IPS-18c (cell line): ENCODE measurements at regions not wholly inside any gene's neighbourhood (a gene's known extent, or its start where the extent isn't known, plus 50 kb on each side); places are given as distances from the start of the nearest gene placed in this dataset.
"Not testable (repeated sequence)": the region's sequence is repeated elsewhere in the genome, so short reads cannot be mapped to it uniquely, and the experiment has no call there.

Experiments
- H3K4me3 ChIP-seq: 2 replicates; pipeline ENCODE4 v1.7.0; 2013; ENCODE audit warnings: low read depth, mild to moderate bottlenecking, low read length, moderate library complexity; ENCODE audit not compliant: insufficient read depth
- H3K9me3 ChIP-seq: one replicate; pipeline ENCODE4 v1.6.1; 2013; ENCODE audit warnings: mild to moderate bottlenecking, low read length, moderate library complexity; ENCODE audit not compliant: control insufficient read depth, insufficient read depth

DNA sequence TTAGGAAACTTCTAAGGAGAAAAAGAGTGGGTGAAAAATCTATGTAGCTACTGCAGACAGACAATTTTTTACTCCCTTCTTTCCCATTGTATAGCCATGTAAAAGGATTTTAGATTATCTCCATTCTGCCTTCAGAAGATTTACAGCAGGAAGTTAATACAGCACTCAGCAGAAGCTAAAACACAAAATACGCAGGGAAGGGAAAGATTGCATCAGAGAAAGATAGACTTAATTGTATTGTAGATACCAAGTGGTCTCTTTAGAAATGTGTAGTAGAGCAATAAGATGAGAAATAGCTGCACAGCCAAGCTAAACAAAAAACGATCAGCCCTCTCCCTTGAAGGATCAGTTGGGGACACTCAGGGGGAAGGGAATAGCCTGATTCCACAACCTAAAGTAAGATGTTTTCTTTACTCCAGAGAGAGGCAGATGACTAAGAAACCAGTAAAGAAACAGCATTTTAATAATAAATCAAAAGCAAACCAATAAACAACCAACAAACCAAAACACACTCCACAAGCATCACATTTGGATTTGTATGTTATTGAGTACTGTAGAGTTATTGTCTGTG, 236.7 kb upstream of the SLITRK1 start:
- H3K9me3 ChIP-seq = no peaks in the 10 kb centered on the region
- H3K4me3 ChIP-seq = no peak overlapping the region

DNA sequence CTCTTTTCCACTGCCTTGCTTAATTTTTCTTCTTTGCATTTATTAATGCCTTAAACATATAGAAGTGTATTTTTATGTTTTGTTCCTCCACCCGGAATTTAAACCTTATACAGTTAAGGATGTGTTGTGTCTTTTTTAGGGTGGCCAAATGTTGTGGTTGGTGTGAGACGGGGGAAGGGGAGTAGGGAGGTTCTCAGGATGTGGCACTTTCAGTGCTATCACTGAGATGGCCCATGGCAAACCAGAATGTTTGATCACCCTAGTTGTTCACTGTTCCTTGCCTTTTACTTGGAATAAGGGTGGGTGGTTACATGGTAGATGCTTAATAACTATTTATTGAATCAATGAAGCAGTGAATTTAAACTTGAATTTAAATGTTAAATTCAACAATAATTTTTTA, 216.0 kb upstream of the SLITRK1 start:
- H3K9me3 ChIP-seq = no peaks in the 10 kb centered on the region
- no peak overlapping the region for H3K4me3 ChIP-seq

GRCh38 chr13:84097148-84097547, 214.9 kb upstream of the SLITRK1 start:
- no peak overlapping the region for H3K4me3 ChIP-seq

GRCh38 chr13:84096216-84096615, 213.9 kb upstream of the SLITRK1 start:
- Histone ChIP-seq H3K4me3 (no peak overlapping the region), H3K9me3 (no peaks in the 10 kb centered on the region)

More at GRCh38 chr13:84097148-84097547, 214.9 kb upstream of the SLITRK1 start:
- H3K9me3 ChIP-seq = no peaks in the 10 kb centered on the region

- Histone ChIP-seq H3K9me3 (no peaks in the 10 kb centered on the region), H3K4me3 (no peak overlapping the region)
These were observed 206.7 kb upstream of the SLITRK1 start for GRCh38 chr13:84088996-84089395.

DNA sequence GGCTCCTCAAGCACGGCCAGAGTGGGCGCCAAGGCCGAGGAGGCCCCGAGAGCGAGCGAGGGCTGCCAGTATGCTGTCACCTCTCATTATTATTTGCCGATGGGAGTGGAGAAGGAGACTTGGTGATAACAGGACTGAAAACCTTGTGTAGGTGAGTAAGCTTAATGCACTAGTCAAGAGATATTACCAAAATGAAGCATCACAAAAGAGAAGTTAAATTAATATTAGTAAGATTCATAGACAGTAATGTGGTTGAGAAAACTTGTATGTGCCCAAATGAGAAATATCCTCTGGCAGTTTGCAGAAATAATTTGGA, 204.5 kb upstream of the SLITRK1 start:
- no peaks in the 10 kb centered on the region for H3K9me3 ChIP-seq

GRCh38 chr13:84086098-84086846, 204.0 kb upstream of the SLITRK1 start:
- not testable (repeated sequence) for H3K9me3 ChIP-seq
- peak overlapping the region; percentile 70 for H3K4me3 ChIP-seq

More for the DNA sequence above, 204.5 kb upstream of the SLITRK1 start:
- peak overlapping the region; percentile 70; the same call in 1 of the 2 replicates for H3K4me3 ChIP-seq

DNA sequence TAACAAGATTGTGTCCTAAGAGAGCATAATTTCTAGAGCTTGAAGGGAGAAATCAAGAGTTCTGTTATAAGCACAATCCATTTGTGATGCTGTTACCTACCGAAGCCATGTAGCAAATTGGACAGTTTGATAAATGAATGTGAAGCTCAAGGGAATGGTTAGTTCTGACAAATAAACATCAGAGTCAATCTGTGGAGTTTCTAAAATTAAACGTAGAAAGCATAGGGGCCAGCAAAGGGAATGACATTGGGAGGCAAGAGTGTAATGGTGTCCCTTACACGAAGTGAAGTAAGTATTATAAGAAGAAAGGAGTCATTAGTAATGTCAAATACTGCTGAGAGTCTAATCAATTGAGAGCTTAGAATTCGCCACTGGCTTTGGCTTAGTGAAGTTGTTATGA, 200.2 kb upstream of the SLITRK1 start:
- Histone ChIP-seq H3K9me3 (no peaks in the 10 kb centered on the region), H3K4me3 (no peak overlapping the region)

DNA sequence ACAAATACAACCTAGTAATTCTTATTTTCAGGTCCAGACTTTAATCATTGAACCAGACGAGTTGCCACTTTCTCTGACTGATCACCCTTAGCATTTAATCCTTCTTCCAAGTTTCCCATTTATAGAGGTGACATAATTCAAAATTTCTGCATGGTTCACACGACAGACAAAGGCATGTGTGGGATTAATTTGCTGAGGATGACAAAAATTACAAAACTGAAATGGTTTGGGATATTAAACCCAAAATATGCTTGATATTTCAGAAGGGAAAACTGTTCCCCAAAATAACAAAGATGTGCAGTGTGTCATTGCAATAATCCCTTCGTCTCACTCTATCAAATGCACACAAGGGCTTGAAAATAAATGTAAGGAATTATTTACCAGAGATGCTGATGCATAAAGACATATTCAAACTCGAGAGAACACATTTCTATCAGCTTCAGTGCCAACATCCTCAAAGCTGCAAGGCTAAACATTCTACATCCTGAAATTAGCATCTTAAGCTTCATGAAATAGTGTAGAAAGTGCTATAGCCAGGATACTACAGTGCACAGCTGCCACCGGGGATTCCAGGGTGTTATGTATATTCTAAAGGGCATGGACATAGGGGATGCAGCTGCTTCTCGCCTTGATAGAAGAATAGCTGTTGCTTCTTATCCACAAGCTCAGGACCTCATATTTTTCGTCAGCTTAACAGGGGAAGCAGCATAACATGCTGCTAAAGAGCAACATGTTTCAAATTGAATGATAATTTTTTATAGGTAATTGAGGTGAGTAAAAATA, 198.7 kb upstream of the SLITRK1 start:
- no peak overlapping the region for H3K4me3 ChIP-seq

GRCh38 chr13:84077271-84077670, 195.0 kb upstream of the SLITRK1 start:
- Histone ChIP-seq H3K4me3 (no peak overlapping the region), H3K9me3 (no peaks in the 10 kb centered on the region)

More for the DNA sequence above, 198.7 kb upstream of the SLITRK1 start:
- H3K9me3 ChIP-seq = no peaks in the 10 kb centered on the region

- Histone ChIP-seq H3K4me3 (no peak overlapping the region), H3K9me3 (no peaks in the 10 kb centered on the region)
These were observed 194.0 kb upstream of the SLITRK1 start for GRCh38 chr13:84076280-84076679.

DNA sequence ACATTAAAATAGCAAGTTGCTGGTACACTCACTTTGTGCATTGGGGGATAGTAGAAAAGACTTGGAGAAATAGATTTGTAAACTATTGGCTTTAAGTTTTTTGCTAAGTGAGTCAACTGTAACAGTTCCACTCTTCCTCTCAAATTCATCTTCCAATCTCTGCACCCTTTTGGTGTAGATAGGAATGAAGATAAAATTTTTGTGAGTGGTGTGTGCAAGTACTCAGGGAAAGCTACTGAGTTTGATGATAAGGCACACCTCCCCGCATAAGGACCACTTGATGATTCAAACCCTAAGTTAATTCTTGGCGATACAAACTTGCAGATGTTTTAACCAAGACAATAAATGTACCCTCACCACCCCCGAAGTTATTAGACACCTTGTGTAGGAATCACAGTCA, 168.3 kb upstream of the SLITRK1 start:
- H3K4me3 ChIP-seq = no peak overlapping the region

DNA sequence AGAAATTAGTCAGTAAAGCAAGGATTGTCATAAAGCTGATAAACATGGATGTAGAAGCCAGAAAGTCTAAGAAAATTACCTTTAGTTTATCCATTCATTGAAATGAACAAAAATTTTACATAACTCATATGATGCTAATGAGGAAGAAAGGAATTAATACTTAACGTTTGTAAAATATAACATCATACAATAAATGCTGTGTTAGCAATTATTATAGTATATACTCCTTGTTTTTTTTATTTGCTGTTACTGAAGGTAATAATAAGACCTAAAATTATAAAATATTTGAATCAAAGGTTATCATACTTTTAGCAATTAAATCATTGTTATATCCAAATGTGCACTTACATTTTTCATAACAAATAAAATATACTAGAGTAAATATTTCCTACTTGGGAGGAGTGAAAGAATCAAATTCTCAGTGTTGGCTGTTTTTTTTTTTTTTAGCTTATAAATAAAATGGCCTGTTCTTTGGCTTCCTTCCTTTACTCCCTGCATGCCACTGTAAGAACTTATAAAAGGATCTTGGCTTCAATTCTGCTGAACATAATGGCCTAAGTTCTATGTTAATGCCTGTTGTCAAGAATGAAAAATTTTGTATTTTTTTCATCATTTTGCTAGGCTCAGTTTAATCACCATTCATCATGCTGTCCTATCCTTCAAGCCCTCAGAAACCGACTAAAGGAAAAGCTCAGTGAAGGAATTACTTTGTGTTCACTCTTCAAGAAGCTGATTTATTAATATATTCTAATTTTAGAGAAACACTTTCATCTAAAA, 167.4 kb upstream of the SLITRK1 start:
- peaks cover 2% of the 10 kb centered on the region for H3K9me3 ChIP-seq
- H3K4me3 ChIP-seq = no peak overlapping the region

More for the DNA sequence above, 168.3 kb upstream of the SLITRK1 start:
- H3K9me3 ChIP-seq = peaks cover 4% of the 10 kb centered on the region

GRCh38 chr13:84044805-84045204, 162.5 kb upstream of the SLITRK1 start:
- no peaks in the 10 kb centered on the region for H3K9me3 ChIP-seq
- no peak overlapping the region for H3K4me3 ChIP-seq

GRCh38 chr13:84038001-84038400, 155.7 kb upstream of the SLITRK1 start:
- Histone ChIP-seq H3K4me3 (no peak overlapping the region), H3K9me3 (no peaks in the 10 kb centered on the region)

- H3K9me3 ChIP-seq = no peaks in the 10 kb centered on the region
- H3K4me3 ChIP-seq = no peak overlapping the region
These were observed 149.8 kb upstream of the SLITRK1 start for GRCh38 chr13:84032116-84032515.

DNA sequence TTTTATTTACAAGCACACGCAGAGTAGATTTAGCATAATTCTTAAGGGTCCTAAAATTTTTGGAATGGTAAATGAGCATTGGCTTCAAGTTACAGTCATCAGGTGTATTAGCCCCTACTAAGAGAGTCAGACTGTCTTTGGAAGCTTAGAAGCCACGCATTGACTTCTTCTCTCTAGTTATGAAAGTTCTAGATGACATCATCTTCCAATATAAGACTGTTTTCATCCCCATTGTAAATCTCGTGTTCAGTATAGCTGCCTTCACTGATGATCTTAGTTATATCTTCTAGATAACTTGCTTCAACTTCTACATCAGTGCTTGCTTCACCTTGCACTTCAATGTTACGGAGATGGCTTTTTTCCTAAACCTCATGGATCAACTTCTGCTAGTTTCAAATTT, 148.8 kb upstream of the SLITRK1 start:
- Histone ChIP-seq H3K9me3 (no peaks in the 10 kb centered on the region), H3K4me3 (no peak overlapping the region)
